SW480 (cell line): ENCODE measurements at regions not wholly inside any gene's neighbourhood (a gene's known extent, or its start where the extent isn't known, plus 50 kb on each side); places are given as distances from the start of the nearest gene placed in this dataset.
A peak's percentile ranks its signal among the peaks of the same experiment; 100 is the strongest.
"Not testable (repeated sequence)": the region's sequence is repeated elsewhere in the genome, so short reads cannot be mapped to it uniquely, and the experiment has no call there.

Experiments used
- DNase-seq: peaks from one replicate; pipeline ENCODE4 v3.0.0-alpha.2; 2016; ENCODE audit warnings: low spot score

- peak; percentile 41 for DNase-seq
These were observed 54.4 kb upstream of the JAK1 start for GRCh38 chr1:65020774-65021173.

DNA sequence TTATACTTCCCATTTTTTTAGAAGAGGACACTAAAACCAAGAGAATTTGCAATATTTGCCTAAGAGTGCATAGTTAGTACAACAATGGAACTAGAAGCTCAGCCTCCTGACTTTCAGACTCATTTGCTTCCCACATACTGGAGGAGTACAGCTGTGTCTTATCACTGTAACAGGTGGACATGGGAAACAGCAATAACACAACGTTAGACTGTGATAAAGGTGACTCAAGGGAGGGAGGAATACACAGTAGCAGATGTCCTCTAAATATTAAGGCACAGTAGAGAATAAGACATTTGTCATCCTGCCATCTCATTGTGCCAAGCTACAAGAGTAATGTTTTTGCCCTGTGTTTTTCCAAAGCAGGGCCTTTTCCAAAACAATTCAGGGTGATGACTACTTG lies 55.4 kb upstream of the JAK1 start:
- no peak for DNase-seq

DNA sequence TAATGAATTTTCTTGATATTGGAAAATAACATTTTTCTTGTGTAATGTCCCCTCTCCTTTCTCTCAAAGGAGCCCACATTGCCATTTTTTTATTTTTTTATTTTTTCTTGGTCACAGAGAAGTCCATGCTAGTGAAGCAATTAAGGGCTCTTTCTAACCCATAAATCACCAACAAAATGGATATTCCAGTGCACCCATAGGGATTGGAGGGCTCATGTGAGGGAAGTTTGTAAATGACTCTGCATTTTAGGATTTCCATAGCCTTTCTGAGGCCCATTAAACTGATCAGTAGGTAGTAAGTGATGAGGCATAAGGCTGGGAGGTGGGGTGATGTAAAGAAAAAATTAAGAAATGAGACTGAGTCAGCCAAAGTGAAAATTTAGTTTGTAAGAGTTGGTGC lies 55.9 kb upstream of the JAK1 start:
- DNase-seq, result no peak

GRCh38 chr1:65025794-65026193 lies 59.4 kb upstream of the JAK1 start:
- no peak for DNase-seq

DNA sequence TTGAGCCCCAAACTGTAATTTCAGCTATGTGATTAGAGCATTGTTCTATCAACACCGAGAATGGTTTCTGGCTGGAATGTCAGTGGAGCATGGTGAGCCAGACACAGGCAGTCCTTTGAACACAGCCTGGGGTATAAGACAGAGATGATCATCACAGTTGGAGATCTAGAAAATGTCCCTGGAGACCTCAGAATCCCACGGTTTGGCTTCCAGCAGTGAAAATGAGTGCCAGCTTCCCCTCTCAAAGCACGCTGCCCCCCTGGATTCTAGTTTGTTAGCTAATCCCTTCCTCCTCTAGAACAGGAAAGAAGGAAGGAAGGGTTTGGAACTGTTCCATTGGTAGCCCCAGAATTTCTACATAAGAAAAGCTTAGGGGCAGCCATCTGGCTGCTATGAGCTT lies 59.9 kb upstream of the JAK1 start:
- DNase-seq, result no peak

- DNase-seq, result no peak
These were observed 61.5 kb upstream of the JAK1 start for GRCh38 chr1:65027666-65028358.

- DNase-seq, result not testable (repeated sequence)
These were observed 63.1 kb upstream of the JAK1 start for GRCh38 chr1:65029434-65029833.

DNA sequence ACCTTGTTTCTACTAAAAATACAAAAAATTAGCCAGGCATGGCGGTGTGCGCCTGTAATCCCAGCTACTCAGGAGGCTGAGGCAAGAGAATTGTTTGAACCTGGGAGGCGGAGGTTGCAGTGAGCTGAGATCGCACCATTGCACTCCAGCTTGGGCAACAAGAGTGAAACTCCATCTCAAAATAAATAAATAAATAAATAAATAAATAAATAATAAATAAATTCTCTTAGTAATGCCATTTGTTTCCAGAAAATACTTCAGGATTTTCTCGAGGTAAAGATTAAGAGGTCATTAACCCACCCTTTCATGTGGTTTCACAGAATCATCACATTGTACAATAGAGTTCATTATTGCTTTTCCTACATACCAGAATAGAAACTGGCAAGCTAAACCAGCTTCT lies 68.5 kb upstream of the JAK1 start:
- DNase-seq, result peak; percentile 32

- no peak for DNase-seq
These were observed 70.3 kb upstream of the JAK1 start for GRCh38 chr1:65036570-65037051.

GRCh38 chr1:65039066-65039465 lies 72.7 kb upstream of the JAK1 start:
- no peak for DNase-seq

DNA sequence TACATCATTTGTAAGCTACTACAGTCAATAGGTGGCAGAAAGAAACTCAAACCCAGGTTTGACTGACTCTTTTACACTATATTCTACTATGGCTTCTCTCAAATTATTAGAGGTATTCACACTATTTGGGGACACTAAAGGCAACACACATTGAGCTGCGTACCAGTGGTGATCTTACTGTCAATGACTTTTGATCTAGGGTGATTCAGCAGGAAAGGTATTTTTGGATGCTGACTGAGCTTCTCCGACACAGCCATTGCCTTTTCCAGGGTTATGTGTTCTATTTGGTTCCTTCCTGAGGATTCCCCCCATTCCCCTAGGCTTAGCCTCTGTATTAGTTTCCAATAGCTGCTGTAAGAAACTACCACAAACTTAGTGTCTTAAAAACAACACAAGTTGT lies 73.2 kb upstream of the JAK1 start:
- no peak for DNase-seq

GRCh38 chr1:65042467-65042866 lies 76.1 kb upstream of the JAK1 start:
- DNase-seq, result no peak

- no peak for DNase-seq
These were observed 78.1 kb upstream of the JAK1 start for GRCh38 chr1:65044411-65044810.

DNA sequence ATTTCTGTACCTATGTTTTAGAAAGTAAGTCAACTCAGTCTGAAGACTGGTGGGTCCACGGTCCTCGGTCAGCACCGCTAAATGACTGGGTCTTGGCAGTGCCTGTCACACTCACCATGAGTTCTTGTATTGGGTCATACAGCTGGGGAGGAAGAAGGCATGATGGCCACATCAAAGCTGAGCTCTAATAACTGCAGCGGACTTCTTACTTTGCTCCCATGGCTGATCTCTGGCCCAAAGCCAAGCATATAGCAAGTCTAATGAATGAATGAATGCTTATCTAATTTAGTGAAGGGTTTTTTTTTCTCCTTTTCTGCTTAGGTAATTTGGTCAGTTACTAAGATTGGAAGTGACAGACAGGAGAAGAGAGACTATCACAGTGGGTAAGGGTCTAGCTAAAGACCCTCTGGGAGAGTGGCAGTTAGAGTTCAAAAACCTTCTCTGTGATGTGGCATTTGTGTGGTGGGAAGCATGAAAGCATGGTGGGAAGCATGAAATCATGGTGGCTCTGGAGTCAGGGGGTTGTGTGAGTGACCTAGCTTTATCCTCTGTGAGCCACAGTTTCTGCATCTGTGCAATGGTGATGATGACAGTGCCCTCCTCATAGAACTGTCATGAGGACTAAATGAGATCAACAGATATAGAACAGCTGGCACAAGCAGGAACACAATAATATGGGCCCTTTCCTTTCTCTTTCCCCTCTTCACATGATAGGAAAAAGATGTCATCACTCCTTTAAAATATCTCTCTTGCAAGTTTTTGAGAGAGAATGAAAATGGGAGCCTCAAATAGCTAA lies 78.9 kb upstream of the JAK1 start:
- peak; percentile 66 for DNase-seq

DNA sequence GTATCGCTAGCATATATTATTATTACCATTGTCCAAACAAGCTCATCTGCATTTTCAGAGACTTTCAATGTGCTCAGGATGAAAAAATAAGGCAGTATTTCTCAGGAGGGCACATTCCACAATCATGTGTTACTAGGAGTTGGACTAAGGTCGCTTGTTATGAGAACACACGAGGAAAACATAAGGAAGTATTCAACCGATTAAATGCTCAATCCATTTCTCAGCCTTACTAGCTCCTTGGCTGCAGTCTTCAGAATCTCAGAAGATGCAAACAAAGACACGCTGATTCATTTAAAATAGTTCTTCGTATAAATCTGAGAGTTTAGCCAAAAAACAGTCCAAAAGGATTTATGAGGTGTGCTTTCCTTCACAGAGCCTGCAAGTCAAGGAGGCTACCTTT lies 82.0 kb upstream of the JAK1 start:
- no peak for DNase-seq

DNA sequence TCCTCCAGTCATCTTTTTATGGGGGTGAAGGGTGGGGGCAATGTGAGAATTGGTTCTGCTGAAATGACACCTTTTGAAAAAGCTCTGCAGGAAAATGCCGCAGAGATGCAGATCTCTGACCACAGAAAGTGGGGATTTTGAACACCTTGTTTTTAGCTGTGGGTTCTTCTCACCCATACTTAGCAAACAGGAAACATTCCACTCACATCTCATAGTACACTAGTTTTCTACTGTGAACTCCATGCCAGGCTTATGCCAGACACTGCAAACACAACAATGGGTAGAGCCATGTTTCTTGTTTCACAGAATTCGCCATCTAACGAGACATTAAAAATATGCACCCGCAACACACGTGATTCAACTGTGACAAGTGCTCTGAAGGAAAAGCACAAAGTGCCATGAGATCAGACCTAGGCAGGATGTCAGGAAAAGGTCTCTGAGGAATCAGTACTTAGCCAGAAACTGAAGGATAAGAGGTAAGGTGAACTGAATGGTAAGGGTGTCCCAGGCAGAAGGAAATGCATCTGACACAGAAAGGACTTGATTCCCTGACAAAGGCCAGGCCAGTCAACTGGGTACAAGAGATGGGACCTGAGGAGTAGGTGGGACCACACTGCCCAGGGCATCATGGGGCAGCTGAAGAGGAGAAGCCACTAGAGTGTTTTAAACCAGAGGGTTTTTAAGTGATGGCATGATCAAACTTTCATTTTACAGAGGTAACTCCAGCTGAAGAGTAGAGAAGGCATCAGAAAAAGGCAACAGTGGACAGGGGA lies 83.8 kb upstream of the JAK1 start:
- no peak for DNase-seq

GRCh38 chr1:65050735-65051134 lies 84.4 kb upstream of the JAK1 start:
- DNase-seq, result no peak

DNA sequence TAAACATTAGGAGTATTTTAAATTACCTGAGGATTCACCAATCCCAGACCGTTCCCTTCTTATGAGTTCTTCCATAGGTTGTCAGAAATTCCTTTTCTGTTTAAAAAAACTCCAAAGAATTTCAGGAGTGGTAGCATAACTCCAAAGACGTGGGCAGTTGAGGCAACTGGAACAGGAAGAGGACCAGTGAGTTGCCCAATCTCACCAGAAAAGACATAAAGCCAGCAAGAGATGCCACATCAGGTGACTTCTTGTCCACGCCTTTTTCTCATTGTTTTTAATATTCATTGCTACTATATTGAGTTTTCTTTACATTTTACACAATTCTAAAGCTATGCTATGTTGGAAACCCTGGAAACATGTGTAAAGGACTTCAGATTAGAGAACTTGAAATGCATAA lies 88.1 kb upstream of the JAK1 start:
- DNase-seq, result no peak

DNA sequence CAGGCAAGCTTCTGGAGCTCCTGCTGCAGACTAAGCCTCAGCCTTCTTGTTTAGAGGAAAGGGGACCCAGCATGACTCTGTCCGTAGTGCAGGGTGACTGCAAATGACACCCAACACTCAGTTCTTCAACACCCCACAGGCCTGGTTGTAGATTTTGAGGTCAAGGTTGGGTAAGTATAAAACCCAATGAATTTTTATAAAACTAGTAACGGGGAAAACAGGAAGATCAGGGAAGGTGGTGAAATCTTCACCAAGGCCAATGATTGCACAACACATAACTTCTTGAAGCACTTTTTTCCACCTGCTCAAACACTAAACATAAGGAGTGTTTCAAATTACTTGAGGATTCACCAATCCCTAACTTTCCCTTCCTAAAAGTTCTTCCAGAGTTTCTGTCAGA lies 89.4 kb upstream of the JAK1 start:
- DNase-seq, result no peak

- no peak for DNase-seq
These were observed 89.9 kb upstream of the JAK1 start for GRCh38 chr1:65056234-65056633.

- DNase-seq, result no peak
These were observed 90.5 kb upstream of the JAK1 start for GRCh38 chr1:65056866-65057265.

DNA sequence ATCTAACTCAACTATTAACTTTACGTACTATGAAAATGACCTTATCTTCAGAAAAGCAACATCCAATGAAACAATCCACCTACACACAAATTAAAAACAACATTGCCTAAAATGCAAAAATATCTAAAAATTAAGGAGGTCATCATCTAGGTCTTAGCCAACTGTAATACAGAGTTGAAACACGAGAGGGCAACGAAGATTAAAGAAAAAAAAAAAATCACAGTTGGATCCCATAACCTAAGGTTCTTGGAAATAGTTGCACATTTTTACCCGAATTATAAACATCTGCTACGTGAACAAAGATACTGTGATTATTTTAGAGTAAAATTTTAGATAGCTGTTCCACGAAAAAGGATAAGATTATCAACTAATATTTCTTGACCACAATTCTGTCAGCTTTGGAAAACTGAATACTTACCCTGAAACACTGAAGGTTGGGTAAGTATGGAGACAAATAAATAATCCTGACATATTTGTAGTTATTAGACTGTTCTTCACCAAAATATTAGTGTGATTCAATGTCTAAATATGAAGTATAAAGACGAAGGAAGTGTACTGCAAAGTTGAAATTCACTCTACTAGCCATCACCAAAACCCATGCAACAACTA lies 88.0 kb upstream of the AK4 start:
- DNase-seq, result no peak
